SK-N-SH treated with all-trans-retinoic acid at 6 μM for 48 hours (cell line): ENCODE measurements at regions not wholly inside any gene's neighbourhood (a gene's known extent, or its start where the extent isn't known, plus 50 kb on each side); places are given as distances from the start of the nearest gene placed in this dataset.
"Not testable (repeated sequence)": the region's sequence is repeated elsewhere in the genome, so short reads cannot be mapped to it uniquely, and the experiment has no call there.

Source experiments
- ATAC-seq: fragments of 200-7000 bp; cut with Tn5 transposase; 3 replicates; pipeline ENCODE4 v1.9.1; 2020; ENCODE audit warnings: mild to moderate bottlenecking, moderate library complexity
- ARNTL ChIP-seq: fragments of 450-650 bp; formaldehyde crosslinking; IDR thresholded peaks from 2 replicates; pipeline ENCODE4 v1.5.0; 2020; ENCODE audit warnings: low read depth, mild to moderate bottlenecking, moderate library complexity, borderline replicate concordance
- BACH2 ChIP-seq: fragments of 250-450 bp; sonication (Bioruptor Pico); IDR thresholded peaks from 2 replicates; pipeline ENCODE4 v1.9.0; 2021; ENCODE audit warnings: mild to moderate bottlenecking, borderline replicate concordance
- CREB5 ChIP-seq: fragments of 250-450 bp; sonication (Bioruptor Pico); IDR thresholded peaks from 2 replicates; pipeline ENCODE4 v1.5.1; 2020; ENCODE audit warnings: low read depth, mild to moderate bottlenecking, moderate library complexity
- CSDC2 ChIP-seq: fragments of 250-450 bp; sonication (Bioruptor Pico); IDR thresholded peaks from 2 replicates; pipeline ENCODE4 v1.5.0; 2020; ENCODE audit warnings: mild to moderate bottlenecking, moderate library complexity
- CSRNP3 ChIP-seq: fragments of 250-450 bp; sonication (Bioruptor Pico); IDR thresholded peaks from 2 replicates; pipeline ENCODE4 v1.5.1; 2021; ENCODE audit warnings: mild to moderate bottlenecking, moderate library complexity
- ESRRG ChIP-seq: fragments of 250-450 bp; sonication (Bioruptor Pico); IDR thresholded peaks from 2 replicates; pipeline ENCODE4 v1.6.1; 2021; ENCODE audit warnings: mild to moderate bottlenecking
- GLIS3 ChIP-seq: fragments of 250-450 bp; sonication (Bioruptor Pico); IDR thresholded peaks from 2 replicates; pipeline ENCODE4 v1.5.0; 2020; ENCODE audit warnings: mild to moderate bottlenecking, moderate library complexity
- OSR1 ChIP-seq: fragments of 250-450 bp; sonication (Bioruptor Pico); IDR thresholded peaks from 2 replicates; pipeline ENCODE4 v1.8.0; 2022; ENCODE audit warnings: moderate library complexity, mild to moderate bottlenecking, inconsistent platforms
- PATZ1 ChIP-seq: fragments of 250-450 bp; sonication (Bioruptor Pico); IDR thresholded peaks from 2 replicates; pipeline ENCODE4 v1.8.0; 2020; ENCODE audit warnings: mild to moderate bottlenecking, moderate library complexity, borderline replicate concordance
- PPARA ChIP-seq: fragments of 250-450 bp; sonication (Bioruptor Pico); IDR thresholded peaks from 2 replicates; pipeline ENCODE4 v1.5.0; 2020; ENCODE audit warnings: mild to moderate bottlenecking, borderline replicate concordance
- RARB ChIP-seq: fragments of 250-450 bp; sonication (Bioruptor Pico); IDR thresholded peaks from 2 replicates; pipeline ENCODE4 v1.8.0; 2021; ENCODE audit warnings: mild to moderate bottlenecking, moderate library complexity
- SNAI2 ChIP-seq: fragments of 250-450 bp; sonication (Bioruptor Pico); IDR thresholded peaks from 2 replicates; pipeline ENCODE4 v1.5.0; 2020; ENCODE audit warnings: mild to moderate bottlenecking, moderate library complexity
- TCF4 ChIP-seq: fragments of 250-450 bp; sonication (Bioruptor Pico); IDR thresholded peaks from 2 replicates; pipeline ENCODE4 v1.8.0; 2021; ENCODE audit warnings: mild to moderate bottlenecking, moderate library complexity, borderline replicate concordance
- ZC3H10 ChIP-seq: fragments of 250-450 bp; sonication (Bioruptor Pico); IDR thresholded peaks from 2 replicates; pipeline ENCODE4 v1.5.1; 2021; ENCODE audit warnings: mild to moderate bottlenecking, moderate library complexity
- ZFP3 ChIP-seq: fragments of 250-450 bp; sonication (Bioruptor Pico); IDR thresholded peaks from 2 replicates; pipeline ENCODE4 v1.5.0; 2020; ENCODE audit warnings: mild to moderate bottlenecking, moderate library complexity
- ZFP30 ChIP-seq: fragments of 450-650 bp; formaldehyde crosslinking; IDR thresholded peaks from 2 replicates; pipeline ENCODE4 v1.5.0; 2022; ENCODE audit warnings: mild to moderate bottlenecking, moderate library complexity
- ZNF70 ChIP-seq: fragments of 450-650 bp; formaldehyde crosslinking; IDR thresholded peaks from 2 replicates; pipeline ENCODE4 v1.5.0; 2020; ENCODE audit warnings: mild to moderate bottlenecking, moderate library complexity
- ZNF8 ChIP-seq: fragments of 450-650 bp; formaldehyde crosslinking; IDR thresholded peaks from 2 replicates; pipeline ENCODE4 v1.5.0; 2020; ENCODE audit warnings: mild to moderate bottlenecking, moderate library complexity

DNA sequence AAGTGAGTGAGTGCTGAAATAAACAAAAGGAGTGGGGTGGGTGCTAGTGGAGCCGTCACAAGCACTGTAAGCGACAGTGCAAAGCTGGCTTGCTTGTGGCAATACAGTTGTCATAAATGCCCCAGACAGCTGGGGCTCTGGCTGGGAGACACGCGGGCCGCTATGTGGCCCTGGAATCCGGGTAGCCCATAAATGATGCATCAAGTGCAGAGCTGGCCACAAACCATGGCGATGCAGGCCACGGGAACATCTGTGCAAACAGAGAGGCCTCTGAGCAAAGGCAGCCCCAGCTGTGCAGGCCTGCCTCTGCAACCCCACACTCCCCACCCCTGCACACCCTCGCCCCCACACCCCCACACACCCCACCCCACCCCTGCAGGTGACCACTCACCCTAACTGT is 349.2 kb upstream of the ID2 start:
- TF ChIP-seq TCF4 (CRISPR knock-in tag) (no peak), ZNF70 (CRISPR knock-in tag) (no peak), CSRNP3 (CRISPR knock-in tag) (no peak), PATZ1 (no peak), OSR1 (CRISPR knock-in tag) (no peak), PPARA (CRISPR knock-in tag) (no peak), CSDC2 (CRISPR knock-in tag) (no peak)
- ATAC-seq: no peak

DNA sequence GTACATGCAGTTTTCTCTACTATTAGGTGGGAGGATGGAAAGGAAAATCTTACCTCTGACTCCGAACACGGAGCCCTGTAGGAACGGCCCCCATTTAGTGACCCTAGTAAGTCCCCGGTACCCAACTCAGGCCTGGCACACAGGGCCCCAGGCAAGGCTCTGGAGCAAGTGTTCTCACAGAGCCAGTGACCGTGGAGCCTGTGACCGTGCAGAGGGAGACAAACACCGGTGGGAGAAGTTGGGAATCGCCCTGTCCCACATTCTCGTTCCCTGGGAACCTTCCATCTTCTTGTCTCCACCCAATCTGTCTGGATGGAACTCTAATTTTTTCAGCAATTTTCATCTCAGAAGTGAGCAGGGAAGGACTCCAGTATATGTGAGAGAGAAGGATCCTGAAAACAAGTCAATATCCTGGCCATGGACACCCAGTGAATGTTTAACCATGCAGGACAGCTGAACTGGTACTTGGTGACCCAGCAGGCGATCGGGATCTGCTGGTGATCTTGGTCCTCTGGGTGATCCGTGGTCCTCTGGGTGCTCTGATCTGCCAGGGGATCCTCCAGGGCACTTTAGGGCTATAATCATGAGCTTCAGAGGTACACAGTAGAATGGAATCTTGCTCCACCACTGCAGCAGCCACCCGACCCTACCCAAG is 348.6 kb upstream of the ID2 start:
- no peak for ATAC-seq
- TF ChIP-seq RARB (CRISPR knock-in tag): no peak
- TF ChIP-seq CREB5 (CRISPR knock-in tag): no peak
- TF ChIP-seq ZFP30 (CRISPR knock-in tag): no peak
- no peak for TF ChIP-seq CSDC2 (CRISPR knock-in tag)
- no peak for TF ChIP-seq ZNF70 (CRISPR knock-in tag)
- no peak for TF ChIP-seq GLIS3 (CRISPR knock-in tag)
- no peak for TF ChIP-seq ZFP3

GRCh38 chr2:8333832-8334187 is 348.0 kb upstream of the ID2 start:
- TF ChIP-seq ZNF8 (CRISPR knock-in tag): peak; percentile 93

DNA sequence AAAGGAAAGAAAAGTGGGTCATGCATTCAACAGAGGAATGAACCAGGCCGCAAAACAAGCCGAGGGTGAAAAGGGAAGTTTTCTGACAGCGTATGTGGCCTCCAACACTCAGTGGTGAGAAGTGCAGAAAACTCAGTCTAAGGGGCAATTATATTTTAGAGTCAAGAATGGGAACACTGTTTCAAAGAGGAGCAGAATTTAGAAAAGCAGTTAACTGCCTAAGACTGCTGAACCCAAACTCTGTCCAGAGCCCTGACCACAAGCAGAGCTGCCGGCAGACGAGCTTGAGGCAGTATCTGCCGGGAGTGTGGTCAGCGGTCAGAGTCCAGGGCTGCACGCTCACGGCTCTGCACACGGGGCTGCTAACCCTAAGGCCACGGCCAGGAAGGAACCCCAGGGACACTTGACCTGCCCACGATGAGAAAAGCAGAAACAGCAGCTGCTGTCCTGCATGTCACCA is 347.0 kb upstream of the ID2 start:
- ATAC-seq: no peak
- TF ChIP-seq ZNF8 (CRISPR knock-in tag) (no peak), ESRRG (CRISPR knock-in tag) (no peak), ZFP3 (no peak), TCF4 (CRISPR knock-in tag) (no peak), BACH2 (CRISPR knock-in tag) (no peak), ARNTL (no peak), SNAI2 (CRISPR knock-in tag) (no peak), GLIS3 (CRISPR knock-in tag) (no peak), PPARA (CRISPR knock-in tag) (no peak), ZC3H10 (CRISPR knock-in tag) (no peak), PATZ1 (no peak)

More at GRCh38 chr2:8333832-8334187, 348.0 kb upstream of the ID2 start:
- not testable (repeated sequence) for ATAC-seq

DNA sequence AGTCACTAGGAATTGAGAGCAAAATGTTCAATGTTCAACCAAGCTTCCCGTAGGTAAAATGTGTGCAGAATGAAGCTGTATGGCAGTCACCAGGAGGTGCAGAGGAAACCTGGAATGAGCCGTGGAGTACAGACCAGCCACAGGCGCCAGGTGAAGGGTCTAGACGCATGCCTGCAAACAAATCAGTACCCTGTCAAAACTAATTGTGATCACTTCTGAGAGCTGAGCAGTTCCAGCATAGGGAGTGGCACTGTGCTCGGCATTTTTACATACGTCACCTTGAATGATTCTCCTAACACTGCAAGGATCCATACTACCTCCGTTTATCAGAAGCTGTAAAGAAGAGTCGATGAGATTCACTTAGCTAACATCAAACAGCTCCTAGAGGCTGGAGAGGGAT is 346.1 kb upstream of the ID2 start:
- no peak for ATAC-seq
- TF ChIP-seq RARB (CRISPR knock-in tag): no peak

DNA sequence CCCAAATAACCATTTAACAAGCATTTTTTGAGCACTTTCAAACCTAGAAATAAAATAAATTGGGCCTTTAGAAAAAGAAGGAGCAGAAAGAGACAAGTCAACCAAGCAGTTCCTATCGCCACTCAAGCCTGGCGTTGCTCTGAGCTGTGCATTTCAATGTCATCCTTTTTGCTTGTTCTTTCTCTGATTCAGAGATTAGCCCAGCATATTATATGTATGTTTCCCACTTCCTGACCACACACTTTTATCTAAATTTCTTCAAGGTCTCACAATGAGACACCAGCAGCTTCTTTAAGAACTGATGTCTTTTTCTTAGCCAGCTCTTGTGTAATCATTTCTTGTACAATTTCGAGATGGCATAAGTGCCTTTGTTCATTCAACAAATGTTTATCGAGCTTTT is 344.5 kb upstream of the ID2 start:
- TF ChIP-seq SNAI2 (CRISPR knock-in tag) (no peak), TCF4 (CRISPR knock-in tag) (no peak)
- no peak for ATAC-seq
